ENCODE measurements at regions not wholly inside any gene's neighbourhood (a gene's known extent, or its start where the extent isn't known, plus 50 kb on each side); places are given as distances from the start of the nearest gene placed in this dataset.

- TF ChIP-seq REST (IDR thresholded peaks at IDR 0.05; ENCODE audit: low read depth, low read length) (no peak), ATF2 (IDR thresholded peaks at IDR 0.05; ENCODE audit: low read length) (no peak), EZH2 (IDR thresholded peaks at IDR 0.05; ENCODE audit: borderline replicate concordance, control insufficient read depth, low read depth, low read length) (no peak), FOXK2 (IDR thresholded peaks at IDR 0.05) (no peak), CTCF (IDR thresholded peaks at IDR 0.05 in 2 of 3, conservative IDR thresholded peaks at IDR 0.05 in 1 of 3; ENCODE audit: control insufficient read depth in 2 of 3, extremely low read depth in 1 of 3, insufficient read depth in 1 of 3, low read depth in 3 of 3, low read length in 3 of 3) (no peak), ZNF207 (IDR thresholded peaks at IDR 0.05; ENCODE audit: borderline replicate concordance) (no peak), STAT1 (conservative IDR thresholded peaks at IDR 0.05) (no peak), POLR2A (IDR thresholded peaks at IDR 0.05; ENCODE audit: low read depth, low read length) (no peak), NRF1 (conservative IDR thresholded peaks at IDR 0.05; ENCODE audit: low read depth, low read length) (no peak), POLR2AphosphoS5 (IDR thresholded peaks at IDR 0.05; ENCODE audit: low read length) (no peak), ESRRA (IDR thresholded peaks at IDR 0.05; ENCODE audit: low read length) (no peak), SRF (IDR thresholded peaks at IDR 0.05; ENCODE audit: low read depth in 2 of 2, low read length in 2 of 2) (no peak), ZSCAN29 (IDR thresholded peaks at IDR 0.05) (no peak)
Measured at GRCh38 chr1:87866416-87866815, 537.7 kb downstream of the LMO4 start.

Measured in GM12878 (cell line).